Naive thymus-derived CD8-positive, alpha-beta T cell (primary cell): ENCODE measurements at regions not wholly inside any gene's neighbourhood (a gene's known extent, or its start where the extent isn't known, plus 50 kb on each side); places are given as distances from the start of the nearest gene placed in this dataset.

Experiments
- ATAC-seq, 2 donors: fragments of 150-1000 bp; cut with Tn5 transposase in 1 of 2; sonication (Bioruptor Pico), chemical (Tn5 transposase) in 1 of 2; 1 replicate in 1 of 2; 2 replicates in 1 of 2; pipeline ENCODE4 v1.10.0; 2021; ENCODE audit warnings: mild to moderate bottlenecking in 2 of 2, moderate library complexity in 2 of 2
- POLR2A ChIA-PET: fragments of 350-600 bp; sonication (Branson Sonifier 250); formaldehyde crosslinking; loops from one replicate; lab custom pipeline; 2021; ENCODE audit warnings: antibody characterized with exemption; lab: Charles Lee
- DNase-seq, 10 donors: peaks; one replicate each; pipeline versions ENCODE4 v3.0.0 to v3.0.0-alpha.2; 2020 to 2022
- H3K27ac Mint-ChIP-seq, 10 donors: one replicate each; pipeline ENCODE4 v1.8.0; 2020 to 2022; ENCODE audit warnings: mild to moderate bottlenecking in 10 of 10, mixed read lengths in 10 of 10, moderate library complexity in 4 of 10, inconsistent platforms in 1 of 10
- H3K27me3 Mint-ChIP-seq, 5 donors: one replicate each; pipeline ENCODE4 v1.8.0; 2021 to 2022; ENCODE audit warnings: mixed read lengths in 5 of 5
- H3K36me3 Mint-ChIP-seq, 3 donors: one replicate each; pipeline ENCODE4 v1.8.0; 2020 to 2022; ENCODE audit warnings: mixed read lengths in 3 of 3, mild to moderate bottlenecking in 2 of 3, inconsistent platforms in 1 of 3
- H3K4me1 Mint-ChIP-seq, 4 donors: one replicate each; pipeline ENCODE4 v1.8.0; 2021 to 2022; ENCODE audit warnings: mixed read lengths in 4 of 4
- H3K4me3 Mint-ChIP-seq, 10 donors: one replicate each; pipeline ENCODE4 v1.8.0; 2020 to 2022; ENCODE audit warnings: mild to moderate bottlenecking in 10 of 10, mixed read lengths in 10 of 10, moderate library complexity in 6 of 10, inconsistent platforms in 1 of 10
- H3K9me3 Mint-ChIP-seq, 9 donors: one replicate each; pipeline ENCODE4 v1.8.0; 2020 to 2022; ENCODE audit warnings: mixed read lengths in 9 of 9, mild to moderate bottlenecking in 3 of 9, inconsistent platforms in 1 of 9, moderate library complexity in 1 of 9

GRCh38 chr1:79437540-79437939 is 431.0 kb upstream of the ADGRL4 start:
- Mint-ChIP-seq H3K9me3 (peaks cover 0 to 7% (median 0%) of the 10 kb centered on the region in 9 donors), H3K27me3 (no peaks in the 10 kb centered on the region), H3K4me3 (no peak overlapping the region), H3K36me3 (no peaks in the 10 kb centered on the region), H3K4me1 (no peaks in the 10 kb centered on the region), H3K27ac (no peak overlapping the region)
- ATAC-seq, result no peak
- POLR2A ChIA-PET, result no interaction called here
- DNase-seq, result no peak

GRCh38 chr1:79431340-79431739 is 424.8 kb upstream of the ADGRL4 start:
- POLR2A ChIA-PET, result no interaction called here
- Mint-ChIP-seq H3K27ac (no peak overlapping the region), H3K27me3 (no peaks in the 10 kb centered on the region), H3K9me3 (peaks cover 0 to 6% (median 0%) of the 10 kb centered on the region in 9 donors), H3K36me3 (no peaks in the 10 kb centered on the region), H3K4me1 (no peaks in the 10 kb centered on the region), H3K4me3 (no peak overlapping the region)
- ATAC-seq, result no peak
- DNase-seq, result no peak

GRCh38 chr1:79430437-79430836 is 423.9 kb upstream of the ADGRL4 start:
- POLR2A ChIA-PET, result no interaction called here
- Mint-ChIP-seq H3K27ac (no peak overlapping the region), H3K4me3 (no peak overlapping the region), H3K4me1 (no peaks in the 10 kb centered on the region), H3K9me3 (peaks cover 0 to 6% (median 0%) of the 10 kb centered on the region in 9 donors), H3K36me3 (no peaks in the 10 kb centered on the region), H3K27me3 (no peaks in the 10 kb centered on the region)
- ATAC-seq (no peak), DNase-seq (no peak)

GRCh38 chr1:79422726-79423125 is 416.2 kb upstream of the ADGRL4 start:
- Mint-ChIP-seq H3K4me1 (no peaks in the 10 kb centered on the region), H3K27me3 (no peaks in the 10 kb centered on the region), H3K36me3 (no peaks in the 10 kb centered on the region), H3K9me3 (peaks cover 0 to 8% (median 2%) of the 10 kb centered on the region in 9 donors), H3K4me3 (no peak overlapping the region), H3K27ac (no peak overlapping the region)
- ATAC-seq (no peak), DNase-seq (no peak)
- POLR2A ChIA-PET, result no interaction called here

- ATAC-seq (no peak), DNase-seq (no peak)
- Mint-ChIP-seq H3K4me1 (no peaks in the 10 kb centered on the region), H3K27me3 (no peaks in the 10 kb centered on the region), H3K36me3 (no peaks in the 10 kb centered on the region), H3K4me3 (no peak overlapping the region), H3K9me3 (peaks cover 0 to 30% (median 6%) of the 10 kb centered on the region in 9 donors), H3K27ac (no peak overlapping the region)
- POLR2A ChIA-PET, result no interaction called here
Measured at GRCh38 chr1:79398501-79398900, 392.0 kb upstream of the ADGRL4 start.

GRCh38 chr1:79396901-79397300 is 390.4 kb upstream of the ADGRL4 start:
- POLR2A ChIA-PET, result no interaction called here
- ATAC-seq, result no peak
- Mint-ChIP-seq H3K27ac (no peak overlapping the region), H3K27me3 (no peaks in the 10 kb centered on the region), H3K36me3 (no peaks in the 10 kb centered on the region), H3K4me3 (no peak overlapping the region), H3K4me1 (no peaks in the 10 kb centered on the region), H3K9me3 (peaks cover 0 to 30% (median 6%) of the 10 kb centered on the region in 9 donors)
- no peak for DNase-seq

GRCh38 chr1:79388694-79389361 is 382.3 kb upstream of the ADGRL4 start:
- ATAC-seq, result no peak
- peaks cover 0 to 3% (median 0%) of the 10 kb centered on the region in 5 donors for H3K27me3 Mint-ChIP-seq
- POLR2A ChIA-PET, result no interaction called here
- no peak for DNase-seq
- H3K27ac Mint-ChIP-seq, result no peak overlapping the region
- H3K36me3 Mint-ChIP-seq, result no peaks in the 10 kb centered on the region
- H3K9me3 Mint-ChIP-seq, result peaks cover 0 to 16% (median 1%) of the 10 kb centered on the region in 9 donors
- no peak overlapping the region for H3K4me3 Mint-ChIP-seq
- no peaks in the 10 kb centered on the region for H3K4me1 Mint-ChIP-seq

GRCh38 chr1:79386730-79387129 is 380.2 kb upstream of the ADGRL4 start:
- DNase-seq, result no peak
- H3K27ac Mint-ChIP-seq, result no peak overlapping the region
- no peak overlapping the region for H3K4me3 Mint-ChIP-seq
- H3K4me1 Mint-ChIP-seq, result no peaks in the 10 kb centered on the region
- POLR2A ChIA-PET, result no interaction called here
- peaks cover 0 to 3% (median 0%) of the 10 kb centered on the region in 5 donors for H3K27me3 Mint-ChIP-seq
- H3K9me3 Mint-ChIP-seq, result peaks cover 0 to 16% (median 1%) of the 10 kb centered on the region in 9 donors
- no peak for ATAC-seq
- H3K36me3 Mint-ChIP-seq, result no peaks in the 10 kb centered on the region

GRCh38 chr1:79380078-79380477 is 373.5 kb upstream of the ADGRL4 start:
- no peaks in the 10 kb centered on the region for H3K4me1 Mint-ChIP-seq
- no peaks in the 10 kb centered on the region for H3K27me3 Mint-ChIP-seq
- H3K27ac Mint-ChIP-seq, result no peak overlapping the region
- ATAC-seq, result no peak
- POLR2A ChIA-PET, result no interaction called here
- no peak for DNase-seq
- no peaks in the 10 kb centered on the region for H3K36me3 Mint-ChIP-seq
- peaks cover 0 to 16% (median 2%) of the 10 kb centered on the region in 9 donors for H3K9me3 Mint-ChIP-seq
- H3K4me3 Mint-ChIP-seq, result no peak overlapping the region

- ATAC-seq (no peak), DNase-seq (no peak)
- no peaks in the 10 kb centered on the region for H3K4me1 Mint-ChIP-seq
- no peak overlapping the region for H3K27ac Mint-ChIP-seq
- H3K4me3 Mint-ChIP-seq, result no peak overlapping the region
- no peaks in the 10 kb centered on the region for H3K27me3 Mint-ChIP-seq
- POLR2A ChIA-PET, result no interaction called here
- H3K36me3 Mint-ChIP-seq, result no peaks in the 10 kb centered on the region
- peaks cover 0 to 8% (median 0%) of the 10 kb centered on the region in 9 donors for H3K9me3 Mint-ChIP-seq
Measured at GRCh38 chr1:79376106-79376505, 369.6 kb upstream of the ADGRL4 start.

- ATAC-seq (no peak), DNase-seq (no peak)
- POLR2A ChIA-PET, result no interaction called here
- Mint-ChIP-seq H3K36me3 (no peaks in the 10 kb centered on the region), H3K27ac (no peak overlapping the region), H3K4me1 (no peaks in the 10 kb centered on the region), H3K4me3 (no peak overlapping the region), H3K27me3 (no peaks in the 10 kb centered on the region), H3K9me3 (peaks cover 0 to 8% (median 0%) of the 10 kb centered on the region in 9 donors)
Measured at GRCh38 chr1:79375352-79375751, 368.8 kb upstream of the ADGRL4 start.

- no peaks in the 10 kb centered on the region for H3K36me3 Mint-ChIP-seq
- peaks cover 0 to 8% (median 0%) of the 10 kb centered on the region in 9 donors for H3K9me3 Mint-ChIP-seq
- ATAC-seq (no peak), DNase-seq (no peak)
- no peaks in the 10 kb centered on the region for H3K27me3 Mint-ChIP-seq
- no peaks in the 10 kb centered on the region for H3K4me1 Mint-ChIP-seq
- H3K4me3 Mint-ChIP-seq, result no peak overlapping the region
- POLR2A ChIA-PET, result no interaction called here
- H3K27ac Mint-ChIP-seq, result no peak overlapping the region
Measured at GRCh38 chr1:79374397-79374796, 367.9 kb upstream of the ADGRL4 start.

- Mint-ChIP-seq H3K36me3 (no peaks in the 10 kb centered on the region), H3K27me3 (no peaks in the 10 kb centered on the region), H3K4me1 (no peaks in the 10 kb centered on the region), H3K4me3 (no peak overlapping the region), H3K9me3 (peaks cover 0 to 8% (median 0%) of the 10 kb centered on the region in 9 donors), H3K27ac (no peak overlapping the region)
- DNase-seq, result no peak
- ATAC-seq, result no peak
- POLR2A ChIA-PET, result no interaction called here
Measured at GRCh38 chr1:79373481-79374125, 367.1 kb upstream of the ADGRL4 start.

GRCh38 chr1:79371802-79372201 is 365.3 kb upstream of the ADGRL4 start:
- no peak for DNase-seq
- Mint-ChIP-seq H3K4me1 (no peaks in the 10 kb centered on the region), H3K9me3 (peaks cover 0 to 8% (median 0%) of the 10 kb centered on the region in 9 donors), H3K27me3 (no peaks in the 10 kb centered on the region), H3K4me3 (no peak overlapping the region), H3K36me3 (no peaks in the 10 kb centered on the region), H3K27ac (no peak overlapping the region)
- ATAC-seq, result no peak
- POLR2A ChIA-PET, result no interaction called here
